GM19351 (cell line): ENCODE measurements at regions not wholly inside any gene's neighbourhood (a gene's known extent, or its start where the extent isn't known, plus 50 kb on each side); places are given as distances from the start of the nearest gene placed in this dataset.
"Not testable (repeated sequence)": the region's sequence is repeated elsewhere in the genome, so short reads cannot be mapped to it uniquely, and the experiment has no call there.

Experiments
- ATAC-seq: cut with Tn5 transposase; IDR thresholded peaks from one replicate; pipeline ENCODE4 v1.9.1; 2021; ENCODE audit warnings: mild to moderate bottlenecking, moderate library complexity; ENCODE audit not compliant: unreplicated experiment

DNA sequence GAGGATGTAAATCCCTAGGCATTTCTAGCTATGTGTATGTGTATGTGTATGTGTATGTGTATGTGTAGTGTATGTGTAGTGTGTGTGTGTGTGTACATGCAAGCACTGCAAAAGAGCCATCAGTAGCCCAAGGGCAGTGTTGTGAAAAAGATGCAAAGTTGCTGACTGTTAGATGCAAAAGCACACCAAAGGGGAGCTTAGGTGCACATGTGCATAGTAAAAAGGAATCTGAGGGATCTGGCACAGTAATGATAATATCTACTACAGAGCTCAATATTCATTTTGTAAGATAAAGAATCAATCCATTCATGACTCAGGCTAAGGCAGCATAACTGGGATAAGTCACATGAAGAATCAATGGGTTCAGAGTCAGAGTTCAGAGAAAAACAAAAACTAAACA is 80.2 kb downstream of the TMEM47 start:
- ATAC-seq = no peak

DNA sequence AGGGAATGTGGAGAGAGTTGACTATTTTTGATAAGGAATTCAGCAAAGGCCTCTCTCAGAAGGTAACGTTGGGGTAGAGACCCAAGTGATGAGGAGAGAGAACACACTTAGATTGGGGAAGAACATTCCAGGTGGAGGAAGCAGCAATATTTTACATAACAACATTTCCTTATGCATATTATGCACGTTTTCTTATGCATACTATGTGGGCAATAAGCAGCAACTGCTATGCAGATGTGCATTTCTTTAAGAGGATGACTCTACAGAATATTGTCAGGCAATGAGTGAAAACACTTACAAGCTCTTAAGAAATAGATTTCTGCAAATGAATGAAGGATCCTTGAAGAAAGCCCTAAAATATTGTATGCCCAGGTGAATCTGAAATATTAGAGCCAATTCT is 91.1 kb downstream of the TMEM47 start:
- no peak for ATAC-seq

DNA sequence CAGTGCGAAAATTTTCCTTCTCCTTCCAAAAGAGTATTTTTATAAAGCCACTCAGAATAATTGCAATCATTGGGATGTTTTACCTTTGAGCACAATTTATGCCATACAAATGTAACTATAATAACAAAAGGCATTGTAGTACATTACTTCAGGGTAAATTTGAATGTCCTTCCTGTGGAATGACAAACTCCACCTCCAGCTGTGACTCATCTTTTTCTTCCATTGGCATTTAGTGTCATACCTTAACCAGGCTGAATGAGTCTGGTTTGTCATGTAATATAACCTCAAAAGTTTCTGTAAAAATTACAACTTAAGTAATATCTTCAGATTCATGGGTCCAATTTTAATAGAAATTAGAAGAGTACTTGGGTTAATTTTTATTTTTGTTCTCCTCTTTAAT is 93.3 kb downstream of the TMEM47 start:
- no peak for ATAC-seq

DNA sequence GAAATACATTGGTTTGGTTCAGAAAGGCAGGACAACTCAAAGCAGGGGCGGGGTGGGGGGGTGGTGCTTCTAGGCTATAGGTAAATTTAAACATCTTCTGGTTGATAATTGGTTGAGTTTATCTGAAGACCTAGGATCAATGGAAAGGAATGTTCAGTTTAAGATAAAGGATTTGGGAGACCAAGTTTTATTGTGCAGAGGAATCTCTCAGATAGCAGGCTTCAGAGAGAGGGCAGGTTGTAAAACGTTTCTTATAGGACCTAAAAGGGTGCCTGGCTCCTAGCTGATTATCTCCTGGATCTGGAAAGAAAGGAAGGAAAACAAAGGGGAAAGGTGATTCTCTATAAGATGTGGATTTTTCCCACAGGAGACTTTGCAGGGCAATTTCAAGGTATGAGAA is 94.0 kb downstream of the TMEM47 start:
- no peak for ATAC-seq

DNA sequence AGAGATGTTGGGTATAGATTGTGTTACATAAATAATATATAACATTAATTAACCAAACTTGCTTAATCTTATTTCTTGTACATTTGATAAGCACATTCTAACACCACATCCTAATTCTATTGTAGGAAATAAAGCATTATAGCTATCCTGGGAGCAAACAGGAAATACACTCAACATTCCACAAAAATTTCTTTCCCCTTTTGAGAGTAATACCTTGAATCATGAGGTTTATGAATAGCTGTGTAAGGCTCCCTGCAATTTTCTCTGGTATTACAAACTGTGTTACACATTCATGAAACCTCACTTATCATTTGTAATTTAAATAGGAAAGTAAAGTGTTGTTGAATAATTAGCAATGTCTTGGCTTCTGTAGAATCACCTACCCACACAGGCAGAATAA is 95.1 kb downstream of the TMEM47 start:
- no peak for ATAC-seq

DNA sequence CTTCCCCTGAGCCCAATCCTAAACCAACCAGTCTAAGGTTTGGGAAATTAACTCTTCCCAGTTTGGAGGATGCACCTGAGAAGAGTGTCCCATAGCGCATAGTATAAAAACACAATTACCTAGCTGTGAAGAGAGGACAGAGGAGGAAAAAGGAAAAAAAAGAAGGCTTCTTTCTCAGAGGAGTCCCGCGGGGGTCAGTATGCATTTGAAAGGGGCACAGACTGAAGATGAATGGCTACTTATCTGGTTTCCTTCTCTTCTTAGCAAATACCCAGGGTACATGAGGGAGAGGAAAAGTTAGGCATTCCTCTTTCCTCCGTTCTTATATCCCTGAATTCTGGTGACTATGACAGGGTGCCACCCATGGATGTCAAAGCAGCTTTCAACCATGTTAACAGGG is 96.9 kb downstream of the TMEM47 start:
- no peak for ATAC-seq

DNA sequence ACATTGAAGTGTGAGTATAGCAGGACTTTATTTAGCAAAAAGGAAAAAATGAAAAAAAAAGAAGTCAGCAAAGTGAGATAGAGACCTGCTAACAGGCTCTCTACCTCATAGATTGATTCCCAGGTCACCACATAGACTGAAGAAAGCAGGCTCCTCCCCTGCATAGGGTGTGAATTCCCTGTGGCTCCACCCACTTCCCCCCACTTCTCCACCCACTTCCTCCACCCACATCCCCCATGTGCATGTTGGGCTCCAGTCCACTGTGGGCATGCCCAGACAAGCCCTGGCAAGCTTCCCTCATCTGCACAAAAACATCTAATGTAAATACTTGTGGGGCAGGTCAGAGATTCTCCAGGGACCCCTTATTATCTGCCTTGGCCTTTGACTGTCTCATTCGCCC is 97.8 kb downstream of the TMEM47 start:
- ATAC-seq = no peak

DNA sequence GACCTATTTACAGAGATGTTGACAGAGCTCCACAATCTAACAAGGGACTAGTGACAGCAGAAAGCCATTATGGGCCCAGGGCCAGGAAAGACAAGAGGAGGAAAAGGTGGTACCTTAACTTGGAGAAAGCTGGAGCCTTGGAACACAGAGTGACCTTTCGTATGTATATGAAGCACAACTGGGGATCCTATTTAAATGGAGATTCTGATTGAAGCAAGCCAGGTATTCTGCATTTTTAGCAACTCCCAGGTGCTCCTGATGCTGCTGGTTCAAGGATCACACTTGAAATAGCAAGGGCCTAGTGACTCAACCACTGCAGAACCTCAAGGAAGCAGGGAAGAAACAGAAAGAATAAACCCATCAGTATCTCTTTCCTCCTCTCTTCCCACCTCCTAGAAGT is 99.4 kb downstream of the TMEM47 start:
- no peak for ATAC-seq

DNA sequence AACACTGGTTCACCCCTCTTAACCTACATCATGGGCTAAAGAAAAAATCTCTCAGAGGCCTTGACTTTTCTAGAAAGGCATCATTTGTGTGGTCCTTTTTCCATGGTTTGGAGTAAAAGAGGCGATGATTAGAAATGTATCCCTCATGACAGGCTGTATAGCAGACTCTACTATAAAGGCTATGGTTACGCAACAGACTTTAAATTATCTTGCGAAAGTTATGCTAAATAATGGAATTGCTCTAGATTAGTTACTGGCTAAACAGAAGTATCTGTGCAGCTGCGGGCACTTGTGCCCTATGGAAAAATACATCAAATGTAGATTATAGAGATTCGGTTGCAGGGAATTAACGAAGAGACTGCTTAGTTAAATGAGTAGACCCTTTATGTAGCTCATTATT is 101.6 kb downstream of the TMEM47 start:
- no peak for ATAC-seq

DNA sequence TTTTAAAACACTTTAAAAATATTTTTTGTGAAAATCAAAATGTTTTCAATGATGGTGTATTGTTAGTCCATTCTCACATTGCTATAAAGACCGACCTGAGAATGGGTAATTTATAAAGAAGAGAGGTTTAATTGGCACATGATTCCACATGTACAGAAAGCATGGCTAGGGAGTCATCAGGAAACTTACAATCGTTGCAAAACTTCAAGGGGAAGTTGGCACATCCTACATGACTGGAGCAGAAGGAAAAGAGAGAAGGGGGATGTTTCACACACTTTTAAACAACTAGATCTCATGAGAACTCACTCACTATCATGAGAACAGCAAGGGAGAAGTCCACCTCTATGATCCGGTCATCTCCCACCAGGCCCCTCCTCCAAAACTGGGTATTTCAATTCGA is 110.7 kb downstream of the TMEM47 start:
- ATAC-seq = no peak

DNA sequence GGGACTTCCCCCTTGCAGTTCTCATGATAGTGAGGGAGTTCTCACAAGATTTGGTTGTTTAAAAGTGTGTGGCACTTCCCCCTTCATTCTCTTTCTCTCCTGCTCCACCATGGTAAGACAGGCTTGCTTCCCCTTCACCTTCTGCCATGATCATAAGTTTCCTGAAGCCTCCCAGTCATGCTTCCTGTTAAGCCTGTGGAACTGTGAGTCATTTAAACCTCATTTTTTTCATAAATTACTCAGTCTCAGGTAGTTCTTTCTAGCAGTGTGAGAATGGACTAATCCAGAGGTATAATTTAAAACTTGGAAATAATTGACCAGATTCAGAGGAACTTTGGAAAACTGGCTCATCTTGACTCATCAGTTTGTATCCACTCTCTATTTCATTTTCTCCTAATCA is 129.0 kb downstream of the TMEM47 start:
- ATAC-seq = no peak

DNA sequence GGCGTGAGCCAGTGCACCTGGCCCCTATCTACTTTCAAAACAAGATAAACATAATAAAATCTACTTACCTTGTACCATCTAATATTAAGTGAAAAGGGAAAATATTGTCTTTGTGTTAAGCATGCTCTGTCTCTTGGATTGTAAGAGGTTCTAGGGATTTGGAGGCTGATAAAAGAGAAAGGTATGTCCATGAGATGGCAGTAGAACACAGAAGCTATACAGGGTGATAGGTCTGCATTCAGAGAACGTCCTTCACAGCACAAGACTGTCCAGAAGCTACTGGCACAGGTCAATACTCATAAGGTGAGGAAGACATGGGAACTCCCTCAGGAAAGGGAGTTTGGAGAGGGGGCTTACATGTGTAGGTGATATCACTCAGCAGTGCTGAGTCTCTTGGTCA is 135.5 kb downstream of the TMEM47 start:
- ATAC-seq = no peak

DNA sequence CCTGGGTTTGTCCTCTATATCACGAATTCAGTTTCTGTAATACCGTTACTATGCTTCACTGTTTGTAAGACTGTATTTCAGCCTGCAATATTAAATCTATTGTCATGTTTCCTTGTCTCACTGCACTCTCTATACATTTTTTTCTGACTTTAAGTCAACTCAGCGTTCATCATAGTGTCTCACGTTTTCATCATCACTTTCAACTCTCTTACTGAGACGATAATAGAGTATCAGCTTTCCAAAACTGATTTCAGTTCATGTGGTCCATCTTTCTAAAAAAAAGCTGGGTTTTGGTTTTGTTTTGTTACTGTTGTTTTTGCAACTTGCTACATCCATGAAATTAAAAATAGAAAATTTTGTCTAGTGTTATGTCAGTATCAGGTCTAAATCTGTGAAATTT is 147.7 kb downstream of the TMEM47 start:
- ATAC-seq = no peak

DNA sequence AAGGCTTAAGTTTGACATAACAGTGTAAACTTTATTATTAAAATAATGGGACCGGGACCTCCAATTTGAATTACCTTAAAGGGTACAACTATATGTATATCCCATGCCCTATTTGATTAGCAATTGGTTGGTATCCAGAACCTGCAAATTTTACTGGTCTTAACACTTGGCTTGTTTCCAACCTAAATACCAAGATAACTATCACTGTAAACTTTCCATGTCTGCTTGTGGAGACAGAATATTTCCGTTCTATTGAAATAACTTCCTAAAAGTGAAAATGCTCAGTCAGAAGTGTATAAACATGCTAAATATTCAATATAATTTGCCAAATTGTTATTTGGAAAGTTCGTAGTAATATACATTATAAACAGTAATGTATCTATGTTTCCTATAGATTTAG is 154.0 kb downstream of the TMEM47 start:
- no peak for ATAC-seq

DNA sequence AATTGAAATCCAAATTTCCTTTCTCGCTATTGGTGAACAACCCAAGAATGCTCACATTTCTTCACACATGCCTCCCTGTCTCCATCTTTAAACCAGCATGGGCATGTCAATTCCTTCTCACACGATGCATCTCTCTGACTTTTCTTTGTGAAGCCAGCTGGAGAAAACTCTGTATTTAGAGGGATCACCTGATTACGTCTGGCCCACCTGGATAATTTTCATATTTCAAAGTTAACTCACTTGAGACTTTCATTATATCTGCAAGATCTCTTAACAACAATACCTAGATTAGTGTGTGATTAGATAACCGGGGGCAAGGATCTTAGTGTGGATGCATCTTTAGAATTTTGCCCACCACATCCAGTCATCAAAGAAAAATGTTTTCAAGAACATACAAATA is 164.0 kb downstream of the TMEM47 start:
- ATAC-seq = no peak

DNA sequence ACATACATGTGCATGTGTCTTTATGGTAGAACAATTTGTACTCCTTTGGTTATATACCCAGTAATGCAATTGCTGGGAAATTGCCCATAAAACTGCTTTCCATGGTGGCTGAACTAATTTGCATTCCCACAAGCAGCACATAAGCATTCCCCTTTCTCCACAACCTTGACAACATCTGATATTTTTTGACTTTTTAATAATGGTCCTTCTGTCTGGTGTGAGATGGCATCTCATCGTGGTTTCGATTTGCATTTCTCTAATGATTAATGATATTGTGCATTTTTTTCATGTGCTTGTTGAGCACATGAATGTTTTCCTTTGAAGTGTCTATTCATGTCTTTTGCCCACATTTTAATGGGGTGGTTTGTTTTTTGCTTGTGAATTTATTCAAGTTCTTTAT is 166.0 kb downstream of the TMEM47 start:
- no peak for ATAC-seq

DNA sequence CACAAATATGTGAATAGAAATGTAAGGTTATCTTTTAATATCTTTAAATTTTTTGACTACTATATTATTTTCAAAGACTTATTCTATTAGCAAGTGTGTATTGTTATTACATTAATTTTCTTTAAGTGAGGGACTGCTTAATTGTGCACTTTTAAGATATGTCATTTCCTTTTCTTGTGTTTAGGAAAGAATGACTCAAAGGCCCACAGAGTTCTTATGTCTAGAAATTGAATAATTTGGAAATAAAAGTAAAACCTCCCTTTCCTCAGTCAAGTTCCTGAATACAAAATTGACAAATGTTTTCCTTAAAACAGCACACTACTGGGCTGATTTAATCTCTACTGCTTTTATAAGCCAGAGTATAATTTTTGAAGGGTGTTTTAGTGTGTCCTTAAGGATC is 169.7 kb downstream of the TMEM47 start:
- ATAC-seq = no peak

DNA sequence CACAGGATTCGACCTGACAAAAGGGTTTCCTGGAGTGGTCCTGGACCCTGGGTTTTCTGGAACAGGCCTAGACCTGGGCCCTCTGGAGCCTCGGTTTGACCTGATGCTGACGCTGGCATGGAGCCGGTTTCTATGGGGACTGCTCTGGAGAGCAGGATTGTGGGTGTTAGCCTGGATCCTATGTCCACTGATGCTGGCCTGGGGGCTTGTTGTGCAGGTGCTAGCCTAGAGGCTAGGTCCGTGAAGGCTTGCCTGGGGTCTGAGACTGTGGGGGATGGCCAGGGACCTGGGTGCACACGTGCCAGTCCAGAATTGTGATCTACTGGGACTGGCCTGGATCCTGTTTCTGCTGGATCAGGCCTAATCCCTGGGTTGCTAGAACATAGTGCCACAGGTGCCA is 173.1 kb downstream of the TMEM47 start:
- no peak for ATAC-seq

DNA sequence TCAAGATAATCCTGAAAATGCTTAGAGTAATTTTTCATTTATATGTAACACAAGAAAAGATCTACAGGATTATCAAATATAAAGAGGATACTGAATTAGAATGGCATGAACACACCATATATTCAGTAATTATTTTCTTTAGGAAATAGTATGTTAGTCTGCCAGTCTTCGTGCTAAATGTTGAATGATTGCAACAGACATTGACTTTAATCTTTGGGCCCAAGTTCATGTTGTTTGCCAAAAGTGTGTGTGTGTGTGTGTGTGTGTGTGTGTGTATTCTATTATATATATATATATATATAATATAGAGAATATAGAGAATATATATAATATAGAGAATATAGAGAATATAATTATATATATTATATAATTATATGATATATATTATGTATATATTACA is 186.6 kb downstream of the TMEM47 start:
- no peak for ATAC-seq

DNA sequence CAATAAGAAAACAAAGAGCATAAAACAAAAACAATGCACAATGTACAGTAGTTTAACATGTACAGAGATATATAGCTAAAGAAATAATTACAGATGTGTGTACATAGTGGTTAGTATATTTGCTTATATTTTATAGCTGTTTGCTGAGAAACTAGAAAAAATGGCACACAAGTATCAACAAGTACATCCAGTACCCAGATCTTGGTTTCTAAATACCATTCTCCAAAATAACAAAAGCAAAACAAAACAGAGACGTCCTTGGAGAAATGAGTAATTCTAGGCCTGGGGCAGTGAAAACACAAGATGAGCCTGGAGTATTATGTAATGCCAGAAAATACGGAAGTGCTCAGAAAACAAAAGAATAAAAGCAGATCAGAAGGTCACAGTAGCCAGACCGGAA is 189.6 kb downstream of the TMEM47 start:
- ATAC-seq = no peak

DNA sequence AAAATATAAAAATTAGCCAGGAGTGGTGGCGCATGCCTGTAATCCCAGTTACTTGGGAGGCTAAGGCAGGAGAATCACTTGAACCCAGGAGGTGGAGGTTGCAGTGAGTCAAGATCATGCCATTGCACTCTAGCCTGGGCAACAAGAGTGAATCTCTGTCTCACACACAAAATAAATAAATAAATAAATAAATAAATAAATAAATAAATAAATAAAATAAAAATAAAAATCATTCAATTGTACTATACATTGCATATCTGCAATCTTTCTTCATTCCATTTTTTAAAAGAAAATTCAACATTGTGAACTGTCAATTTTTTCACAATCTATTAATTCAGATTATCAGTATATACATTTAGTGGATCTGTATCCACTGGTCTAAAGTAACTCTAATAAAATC is 193.9 kb downstream of the TMEM47 start:
- not testable (repeated sequence) for ATAC-seq

DNA sequence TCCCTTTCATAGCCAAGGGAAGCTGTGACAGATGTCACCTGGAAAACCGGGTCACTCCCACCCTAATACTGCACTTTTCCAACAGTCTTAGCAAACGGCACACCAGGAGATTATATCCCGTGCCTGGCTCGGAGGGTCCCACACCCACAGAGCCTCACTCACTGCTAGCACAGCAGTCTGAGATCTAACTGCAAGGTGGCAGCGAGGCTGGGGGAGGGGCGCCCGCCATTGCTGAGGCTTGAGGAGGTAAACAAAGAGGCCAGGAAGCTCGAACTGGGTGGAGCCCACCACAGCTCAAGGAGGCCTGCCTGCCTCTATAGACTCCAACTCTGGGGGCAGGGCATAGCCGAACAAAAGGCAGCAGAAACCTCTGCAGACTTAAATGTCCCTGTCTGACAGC is 199.2 kb downstream of the TMEM47 start:
- not testable (repeated sequence) for ATAC-seq

DNA sequence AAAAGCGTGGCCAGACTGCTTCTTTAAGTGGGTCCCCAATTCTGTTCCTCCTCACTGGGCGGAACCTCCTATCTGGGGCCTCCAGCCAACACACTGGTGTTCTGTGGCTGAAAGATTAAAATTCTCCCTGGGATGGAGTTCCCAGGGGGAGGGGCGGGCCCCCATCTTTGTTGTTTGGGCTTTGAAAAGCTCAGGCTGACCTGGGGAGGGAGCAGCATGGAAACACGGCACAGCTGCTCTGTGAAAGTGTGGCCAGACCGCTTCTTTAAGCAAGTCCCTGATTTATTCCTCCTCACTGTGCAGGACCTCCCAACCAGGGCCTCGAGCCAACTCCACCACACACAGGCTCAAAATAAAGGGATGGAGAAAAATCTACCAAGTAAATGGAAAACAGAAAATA is 219.5 kb downstream of the TMEM47 start:
- no peak for ATAC-seq

DNA sequence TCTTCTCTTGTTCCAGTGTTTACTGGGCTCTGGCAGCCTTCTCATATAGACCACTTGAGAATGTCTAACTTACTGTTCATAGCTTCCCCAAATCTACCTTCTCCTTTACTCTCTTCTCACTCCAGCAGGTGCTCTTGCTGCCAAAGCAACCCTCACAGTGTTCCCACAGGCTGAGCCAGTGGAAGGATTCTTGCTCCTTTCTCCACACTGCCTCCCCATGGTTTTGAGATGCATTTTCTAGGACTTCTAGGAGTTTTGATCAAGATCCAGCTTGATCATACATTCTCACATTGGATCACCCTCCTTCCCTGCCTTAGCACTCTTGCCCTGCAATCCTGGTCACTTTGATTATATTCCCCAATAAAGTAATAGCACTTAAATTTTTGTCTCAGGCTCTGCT is 230.8 kb downstream of the TMEM47 start:
- no peak for ATAC-seq
